ENCODE measurements at regions not wholly inside any gene's neighbourhood (a gene's known extent, or its start where the extent isn't known, plus 50 kb on each side); places are given as distances from the start of the nearest gene placed in this dataset.

DNA sequence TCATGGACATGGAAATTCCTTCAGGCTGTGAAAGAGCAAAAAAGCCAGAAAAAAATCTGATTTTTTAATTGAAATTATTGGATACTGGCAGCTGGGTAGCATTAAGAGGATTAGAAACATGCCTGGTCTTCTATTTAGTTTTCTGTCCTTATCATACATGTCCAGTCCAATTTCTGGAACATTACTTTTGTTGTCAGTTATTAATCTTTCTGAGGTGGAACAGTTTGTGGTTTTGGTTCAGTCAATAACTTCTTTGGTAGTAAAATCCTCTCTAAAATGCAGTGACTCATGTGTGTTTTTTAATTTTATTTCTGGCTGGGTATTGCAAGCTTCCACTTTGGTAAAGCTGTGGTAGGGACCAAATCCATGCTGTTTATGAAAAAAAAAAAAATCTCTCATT lies 687.0 kb upstream of the ADGRL2 start:
- intact Hi-C loops (cut with micrococcal nuclease; ENCODE audit: unreplicated experiment) = no loop called here
- CTCF ChIA-PET = no interaction called here
- DNase-seq = no peak
- peaks cover 2% of the 10 kb centered on the region for H3K9me3 Mint-ChIP-seq (ENCODE audit: low read depth, unreplicated experiment)
- H3K27me3 Mint-ChIP-seq (ENCODE audit: unreplicated experiment) = no peaks in the 10 kb centered on the region
- no peaks in the 10 kb centered on the region for H3K36me3 Mint-ChIP-seq (ENCODE audit: insufficient read depth, unreplicated experiment)
- H3K4me1 Mint-ChIP-seq (ENCODE audit: low read depth, unreplicated experiment) = no peaks in the 10 kb centered on the region
- TF ChIP-seq, protein P1, sequence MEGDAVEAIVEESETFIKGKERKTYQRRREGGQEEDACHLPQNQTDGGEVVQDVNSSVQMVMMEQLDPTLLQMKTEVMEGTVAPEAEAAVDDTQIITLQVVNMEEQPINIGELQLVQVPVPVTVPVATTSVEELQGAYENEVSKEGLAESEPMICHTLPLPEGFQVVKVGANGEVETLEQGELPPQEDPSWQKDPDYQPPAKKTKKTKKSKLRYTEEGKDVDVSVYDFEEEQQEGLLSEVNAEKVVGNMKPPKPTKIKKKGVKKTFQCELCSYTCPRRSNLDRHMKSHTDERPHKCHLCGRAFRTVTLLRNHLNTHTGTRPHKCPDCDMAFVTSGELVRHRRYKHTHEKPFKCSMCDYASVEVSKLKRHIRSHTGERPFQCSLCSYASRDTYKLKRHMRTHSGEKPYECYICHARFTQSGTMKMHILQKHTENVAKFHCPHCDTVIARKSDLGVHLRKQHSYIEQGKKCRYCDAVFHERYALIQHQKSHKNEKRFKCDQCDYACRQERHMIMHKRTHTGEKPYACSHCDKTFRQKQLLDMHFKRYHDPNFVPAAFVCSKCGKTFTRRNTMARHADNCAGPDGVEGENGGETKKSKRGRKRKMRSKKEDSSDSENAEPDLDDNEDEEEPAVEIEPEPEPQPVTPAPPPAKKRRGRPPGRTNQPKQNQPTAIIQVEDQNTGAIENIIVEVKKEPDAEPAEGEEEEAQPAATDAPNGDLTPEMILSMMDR (IDR thresholded peaks at IDR 0.05; ENCODE audit: unreplicated experiment) = no peak
- no peak overlapping the region for H3K27ac Mint-ChIP-seq (ENCODE audit: unreplicated experiment)
- no peak overlapping the region for H3K4me3 Mint-ChIP-seq (ENCODE audit: low read depth, unreplicated experiment)
- no TSS peak for BruUV-seq (replicated peaks)

DNA sequence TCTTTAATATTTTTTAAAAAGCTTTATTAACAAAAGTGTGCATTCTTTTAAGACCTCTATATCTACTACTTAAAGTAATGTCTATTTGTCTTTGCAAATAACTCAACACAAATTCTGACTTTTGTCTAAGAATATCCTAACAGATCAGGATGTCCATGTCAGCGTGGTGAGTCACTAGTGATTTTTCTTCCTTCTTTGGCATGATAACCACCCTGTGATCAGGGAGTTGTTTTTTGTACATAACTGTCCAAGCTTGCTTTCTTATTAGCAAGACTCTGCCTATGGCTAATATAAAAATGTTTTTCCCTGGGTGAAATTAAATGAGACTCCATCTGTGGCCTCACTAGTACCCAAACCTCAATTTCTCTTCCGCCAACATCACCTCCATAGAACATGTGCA lies 688.9 kb upstream of the ADGRL2 start:
- intact Hi-C loops (cut with micrococcal nuclease; ENCODE audit: unreplicated experiment) = no loop called here
- CTCF ChIA-PET = no interaction called here
- no TSS peak for BruUV-seq (replicated peaks)
- DNase-seq = no peak
- Mint-ChIP-seq H3K4me1 (ENCODE audit: low read depth, unreplicated experiment) (no peaks in the 10 kb centered on the region), H3K36me3 (ENCODE audit: insufficient read depth, unreplicated experiment) (no peaks in the 10 kb centered on the region), H3K27me3 (ENCODE audit: unreplicated experiment) (no peaks in the 10 kb centered on the region), H3K27ac (ENCODE audit: unreplicated experiment) (no peak overlapping the region), H3K4me3 (ENCODE audit: low read depth, unreplicated experiment) (no peak overlapping the region), H3K9me3 (ENCODE audit: low read depth, unreplicated experiment) (peaks cover 2% of the 10 kb centered on the region)
- TF ChIP-seq, protein P1 (IDR thresholded peaks at IDR 0.05; ENCODE audit: unreplicated experiment) = no peak

DNA sequence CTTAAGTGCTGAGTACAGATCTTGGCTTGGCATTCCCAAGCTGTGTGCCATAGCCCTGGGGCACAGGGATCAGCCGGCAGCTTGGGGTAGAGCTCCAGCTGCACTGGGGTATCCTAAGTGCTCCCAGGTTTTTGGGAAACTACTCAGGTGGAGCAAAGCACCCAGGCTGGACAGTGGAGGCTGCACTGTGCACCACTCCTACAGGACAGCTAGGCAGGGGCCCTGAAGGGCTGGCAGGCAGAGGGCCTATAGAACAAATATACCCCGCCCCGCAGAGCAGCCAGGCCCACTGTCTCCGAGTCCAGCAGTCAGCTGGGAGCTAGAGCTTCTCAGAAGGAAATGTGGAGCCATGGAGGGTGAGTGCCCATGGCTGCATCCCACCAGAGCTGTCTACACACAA lies 691.7 kb upstream of the ADGRL2 start:
- CTCF ChIA-PET = no interaction called here
- Mint-ChIP-seq H3K4me1 (ENCODE audit: low read depth, unreplicated experiment) (no peaks in the 10 kb centered on the region), H3K4me3 (ENCODE audit: low read depth, unreplicated experiment) (no peak overlapping the region), H3K36me3 (ENCODE audit: insufficient read depth, unreplicated experiment) (no peaks in the 10 kb centered on the region), H3K27ac (ENCODE audit: unreplicated experiment) (no peak overlapping the region), H3K9me3 (ENCODE audit: low read depth, unreplicated experiment) (peaks cover 2% of the 10 kb centered on the region), H3K27me3 (ENCODE audit: unreplicated experiment) (no peaks in the 10 kb centered on the region)
- TF ChIP-seq, protein P1 (IDR thresholded peaks at IDR 0.05; ENCODE audit: unreplicated experiment) = no peak
- intact Hi-C loops (cut with micrococcal nuclease; ENCODE audit: unreplicated experiment) = no loop called here
- BruUV-seq (replicated peaks) = no TSS peak
- DNase-seq = no peak

DNA sequence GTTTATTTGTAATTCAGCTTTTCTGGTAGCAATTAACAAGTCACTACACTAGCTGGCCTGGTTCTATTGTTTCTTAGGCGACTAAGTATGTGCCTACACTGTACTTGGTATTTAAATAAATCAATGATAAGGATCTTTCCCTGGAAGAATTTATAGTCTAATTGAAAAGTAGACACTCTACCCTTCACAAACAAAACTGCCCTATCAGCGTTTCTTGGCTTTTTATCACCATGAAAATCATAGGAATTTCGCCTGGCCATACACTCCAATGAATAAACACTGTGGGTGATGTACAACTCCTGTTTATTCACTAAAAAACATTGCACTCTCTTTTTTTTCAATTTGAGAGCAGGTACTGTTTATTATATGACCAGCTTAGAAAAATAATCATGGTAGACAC lies 702.9 kb upstream of the ADGRL2 start:
- TF ChIP-seq, protein P1 (IDR thresholded peaks at IDR 0.05; ENCODE audit: unreplicated experiment) = no peak
- DNase-seq = no peak
- Mint-ChIP-seq H3K9me3 (ENCODE audit: low read depth, unreplicated experiment) (no peaks in the 10 kb centered on the region), H3K27me3 (ENCODE audit: unreplicated experiment) (no peaks in the 10 kb centered on the region), H3K36me3 (ENCODE audit: insufficient read depth, unreplicated experiment) (no peaks in the 10 kb centered on the region), H3K27ac (ENCODE audit: unreplicated experiment) (no peak overlapping the region), H3K4me3 (ENCODE audit: low read depth, unreplicated experiment) (no peak overlapping the region), H3K4me1 (ENCODE audit: low read depth, unreplicated experiment) (no peaks in the 10 kb centered on the region)
- BruUV-seq (replicated peaks) = no TSS peak
- intact Hi-C loops (cut with micrococcal nuclease; ENCODE audit: unreplicated experiment) = no loop called here
- CTCF ChIA-PET = no interaction called here

DNA sequence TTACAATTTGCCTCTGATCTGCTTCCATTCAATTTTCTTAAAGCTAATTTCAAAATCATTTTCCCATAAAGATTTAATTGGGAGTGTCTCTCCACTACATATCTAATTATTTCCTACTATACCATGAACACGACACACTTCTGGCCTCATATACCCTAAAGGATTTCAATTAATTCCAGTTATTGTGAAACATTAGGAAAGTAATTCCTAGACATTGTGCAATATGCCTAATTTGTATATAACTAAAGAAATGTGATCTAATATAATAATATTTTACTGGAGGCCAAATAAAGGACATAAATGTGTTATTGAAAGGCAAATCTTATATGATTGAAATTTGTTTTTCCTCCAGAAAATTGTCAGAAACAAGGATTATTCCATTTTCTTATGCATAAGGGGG lies 727.2 kb upstream of the ADGRL2 start:
- no peaks in the 10 kb centered on the region for H3K27me3 Mint-ChIP-seq (ENCODE audit: unreplicated experiment)
- H3K4me1 Mint-ChIP-seq (ENCODE audit: low read depth, unreplicated experiment) = no peaks in the 10 kb centered on the region
- H3K36me3 Mint-ChIP-seq (ENCODE audit: insufficient read depth, unreplicated experiment) = no peaks in the 10 kb centered on the region
- no peak overlapping the region for H3K27ac Mint-ChIP-seq (ENCODE audit: unreplicated experiment)
- no peak overlapping the region for H3K4me3 Mint-ChIP-seq (ENCODE audit: low read depth, unreplicated experiment)
- DNase-seq = no peak
- no peaks in the 10 kb centered on the region for H3K9me3 Mint-ChIP-seq (ENCODE audit: low read depth, unreplicated experiment)
- TF ChIP-seq, protein P1 (IDR thresholded peaks at IDR 0.05; ENCODE audit: unreplicated experiment) = no peak
- CTCF ChIA-PET = no interaction called here
- no TSS peak for BruUV-seq (replicated peaks)
- intact Hi-C loops (cut with micrococcal nuclease; ENCODE audit: unreplicated experiment) = no loop called here
